Stimulated activated CD8-positive, alpha-beta memory T cell treated with anti-CD3 and anti-CD28 coated beads, Interleukin-7, amount 100 ng/mL, for 48 hours (primary cell): ENCODE measurements at regions not wholly inside any gene's neighbourhood (a gene's known extent, or its start where the extent isn't known, plus 50 kb on each side); places are given as distances from the start of the nearest gene placed in this dataset.
"Not testable (repeated sequence)": the region's sequence is repeated elsewhere in the genome, so short reads cannot be mapped to it uniquely, and the experiment has no call there.

Experiments
- DNase-seq, 2 donors: peaks; one replicate each; pipeline ENCODE4 v3.0.0-alpha.2; 2020; ENCODE audit warnings: low read depth in 1 of 2; ENCODE audit errors: extremely low read depth in 1 of 2

DNA sequence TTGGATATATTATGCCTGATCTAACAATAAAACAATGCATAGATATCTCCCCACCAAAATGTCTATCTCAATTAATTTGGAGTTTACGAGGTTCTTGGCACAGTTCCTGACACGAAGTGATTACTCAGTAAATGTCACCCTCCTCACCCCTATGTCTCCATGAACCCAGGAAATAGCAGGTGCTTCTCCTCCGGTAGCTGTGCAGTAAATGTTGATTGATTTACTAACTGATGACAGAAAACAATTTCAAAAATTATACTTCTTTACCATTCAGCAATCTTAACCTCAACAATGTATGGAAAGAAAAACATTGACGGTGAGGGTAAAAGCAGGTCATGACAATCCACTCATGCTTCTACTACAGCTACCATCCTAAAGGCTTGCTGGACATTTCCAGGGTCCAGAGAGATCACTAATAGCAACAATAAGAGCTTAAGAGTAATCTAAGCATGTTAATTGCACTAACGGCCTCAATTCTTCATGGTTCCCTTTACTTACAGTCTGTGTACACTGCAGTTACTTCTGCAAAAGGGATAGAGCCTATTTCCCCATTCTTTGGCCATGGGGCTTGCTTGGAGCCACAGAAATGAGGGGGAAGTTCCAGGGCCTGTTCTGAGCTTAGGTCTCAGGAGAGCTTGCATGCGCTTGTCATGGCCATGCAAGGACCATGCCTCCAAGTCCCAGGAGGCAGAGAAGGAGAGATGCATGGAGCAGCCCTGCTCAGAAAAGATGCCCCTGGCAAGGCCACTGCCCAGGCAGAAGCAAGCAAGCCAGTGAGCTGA is 222.6 kb downstream of the ATP6V0E2 start:
- DNase-seq = not testable (repeated sequence)

DNA sequence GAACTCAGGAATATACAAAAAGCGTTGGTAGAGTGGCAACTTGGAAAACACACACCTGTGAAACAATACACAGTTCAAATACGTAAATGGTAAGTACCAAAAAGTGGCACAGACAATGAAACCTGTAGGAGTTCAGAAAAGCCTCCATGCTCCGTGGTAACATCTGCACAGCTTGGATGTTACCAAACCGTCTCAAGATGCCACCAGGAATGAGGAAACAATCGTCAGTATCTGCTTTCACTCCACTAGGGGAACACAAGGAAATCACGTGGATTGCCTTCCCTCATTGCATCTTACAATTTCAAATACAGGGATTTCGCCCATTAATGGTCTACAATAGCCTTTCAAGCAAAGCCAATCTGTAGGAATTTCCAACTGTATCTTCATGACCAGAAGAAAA is 224.6 kb upstream of the LRRC61 start:
- not testable (repeated sequence) for DNase-seq

DNA sequence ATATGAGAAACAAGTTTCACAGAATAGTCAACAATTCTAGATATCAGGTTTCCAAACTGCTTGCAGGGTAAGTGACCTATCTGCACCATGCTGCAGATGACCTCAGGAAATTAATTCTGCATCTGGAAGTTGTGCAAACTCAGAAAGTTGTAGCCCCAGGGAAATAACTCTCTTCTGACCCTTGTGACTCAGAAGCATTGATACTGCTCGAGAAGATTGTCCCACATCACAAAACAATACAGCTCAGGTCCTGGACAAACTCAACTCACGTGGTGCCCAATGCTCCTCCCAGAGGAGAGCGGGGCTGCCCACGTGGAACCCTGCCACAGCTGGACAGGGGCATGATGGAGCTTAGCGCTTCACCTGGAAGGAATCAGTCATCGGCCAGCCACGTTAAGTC is 221.9 kb upstream of the LRRC61 start:
- not testable (repeated sequence) for DNase-seq

DNA sequence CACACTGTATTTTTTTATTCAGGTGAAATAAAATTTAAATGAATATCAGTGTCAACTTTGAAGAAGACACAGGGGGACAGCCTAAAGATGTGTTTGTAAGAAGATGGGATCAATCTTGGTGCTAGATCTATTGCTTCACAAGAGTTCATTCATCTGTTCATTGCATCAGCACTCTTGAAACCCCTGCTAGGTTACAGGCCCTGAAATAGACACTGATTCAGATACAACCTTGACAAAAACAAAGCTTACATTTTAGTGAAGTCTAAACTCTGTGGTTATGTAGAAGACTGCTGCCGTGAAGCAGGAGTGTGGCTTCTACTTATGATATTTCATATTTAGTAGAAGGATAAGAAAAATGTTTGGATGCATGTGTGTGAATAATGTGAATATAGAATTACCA is 215.9 kb upstream of the LRRC61 start:
- DNase-seq = not testable (repeated sequence)

DNA sequence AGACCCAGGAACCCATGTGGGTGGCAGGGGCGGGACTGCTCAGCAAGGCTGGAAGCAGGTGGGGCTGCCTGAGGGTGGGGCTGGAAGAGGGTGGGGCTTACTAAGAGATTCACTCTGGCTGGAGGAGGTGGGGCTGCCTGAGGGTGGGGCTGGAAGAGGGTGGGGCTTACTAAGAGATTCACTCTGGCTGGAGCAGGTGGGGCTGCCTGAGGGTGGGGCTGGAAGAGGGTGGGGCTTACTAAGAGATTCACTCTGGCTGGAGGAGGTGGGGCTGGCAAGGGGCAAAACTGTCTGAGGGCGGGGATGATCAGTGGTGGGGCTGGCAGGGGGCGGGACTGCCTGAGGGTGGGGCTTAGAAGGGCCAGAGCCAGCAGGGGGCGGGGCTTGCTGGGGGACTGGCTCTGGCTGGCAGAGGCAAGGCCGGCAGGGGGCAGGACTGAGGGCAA is 212.8 kb upstream of the LRRC61 start:
- DNase-seq = peak in 1 of 2 donors; percentile 52

DNA sequence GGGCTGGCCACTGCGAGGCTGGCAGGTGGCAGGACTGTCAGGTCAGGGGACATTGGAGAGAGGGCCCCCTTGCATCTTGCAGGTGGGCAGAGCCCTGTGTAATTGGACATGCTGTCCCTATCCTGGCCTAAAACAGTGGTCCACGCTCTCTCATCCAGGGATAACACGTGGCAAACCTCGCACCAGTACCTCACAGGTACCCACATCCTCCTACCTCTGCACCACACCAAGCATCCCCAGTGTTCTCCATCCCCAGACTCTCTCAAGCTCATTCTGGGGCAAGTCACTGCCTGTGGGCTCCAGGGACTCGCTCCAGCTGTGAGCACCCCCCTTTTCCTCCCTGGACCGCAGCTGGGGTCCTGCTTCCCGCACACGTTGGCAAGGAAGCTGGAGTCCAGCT is 212.3 kb upstream of the LRRC61 start:
- not testable (repeated sequence) for DNase-seq

DNA sequence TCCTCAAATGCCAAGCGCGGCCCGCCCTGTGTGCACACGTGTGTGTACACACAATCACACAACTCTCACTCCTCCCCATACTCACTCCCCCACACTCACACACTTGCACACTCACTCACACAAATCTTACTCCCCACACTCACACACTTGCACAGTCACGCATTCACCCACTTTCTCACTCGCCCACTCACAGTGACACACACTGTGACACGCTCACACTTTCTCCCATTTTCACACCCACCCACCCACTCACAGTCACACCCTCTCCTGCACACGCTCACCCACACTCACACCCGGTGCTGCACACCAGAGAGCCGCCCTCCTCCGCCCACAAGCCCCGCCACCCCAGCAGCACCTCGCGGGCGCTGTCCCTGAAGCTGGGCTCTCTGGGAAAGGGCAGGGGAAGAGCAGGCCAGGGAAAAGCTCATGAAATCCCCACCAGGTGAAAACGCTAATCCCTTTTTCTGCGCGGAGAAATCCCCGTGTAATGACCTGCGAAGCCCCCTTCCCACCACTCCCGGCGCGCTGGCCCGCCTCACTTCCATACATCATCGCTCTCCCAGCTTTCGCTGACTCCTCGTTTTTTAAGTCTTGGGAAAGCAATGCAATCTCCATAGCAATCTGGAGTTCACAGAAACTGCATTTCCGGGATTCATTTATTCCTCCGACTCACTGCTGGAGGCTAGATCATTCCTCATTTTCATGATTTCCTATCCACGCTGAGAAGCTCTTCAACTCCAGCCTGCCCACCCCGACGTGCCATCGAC is 211.6 kb upstream of the LRRC61 start:
- not testable (repeated sequence) for DNase-seq

DNA sequence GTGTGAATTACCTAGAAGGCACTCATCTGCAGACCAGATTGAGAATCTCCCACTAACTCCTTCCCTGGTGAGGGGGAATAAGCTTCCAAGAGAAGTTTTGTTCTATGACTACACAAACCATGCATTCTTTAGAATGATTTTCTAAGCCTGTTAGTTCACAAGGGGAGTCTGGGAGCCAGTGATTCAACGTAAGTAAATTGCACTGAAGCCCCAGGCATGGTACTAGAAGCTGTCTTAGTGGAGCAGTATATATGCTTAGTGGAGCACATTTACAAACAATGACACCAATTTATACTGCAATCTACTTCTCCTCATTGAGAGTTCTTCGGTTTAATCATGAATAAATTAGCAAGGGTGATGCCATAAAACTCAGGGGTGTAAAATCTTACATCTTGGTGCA is 209.9 kb upstream of the LRRC61 start:
- not testable (repeated sequence) for DNase-seq

DNA sequence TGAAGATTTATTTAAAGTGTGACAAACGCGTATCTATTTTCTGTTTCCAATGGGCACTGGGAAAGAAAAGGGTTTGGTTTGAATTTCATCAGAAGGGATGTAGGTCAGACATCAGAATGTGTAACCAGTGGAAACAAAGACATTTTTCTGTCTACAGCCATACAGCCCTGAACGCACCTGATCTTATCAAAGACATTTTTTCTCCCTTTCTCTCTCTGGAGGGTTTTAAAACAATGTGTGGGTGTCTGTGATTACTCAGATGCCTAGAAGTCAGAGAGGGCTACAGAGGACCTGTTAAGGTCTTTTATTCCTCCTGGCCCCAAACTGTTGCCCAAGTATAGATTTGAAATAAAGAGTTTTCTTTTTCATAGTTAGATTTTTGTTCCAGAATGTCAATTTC is 208.6 kb upstream of the LRRC61 start:
- not testable (repeated sequence) for DNase-seq

DNA sequence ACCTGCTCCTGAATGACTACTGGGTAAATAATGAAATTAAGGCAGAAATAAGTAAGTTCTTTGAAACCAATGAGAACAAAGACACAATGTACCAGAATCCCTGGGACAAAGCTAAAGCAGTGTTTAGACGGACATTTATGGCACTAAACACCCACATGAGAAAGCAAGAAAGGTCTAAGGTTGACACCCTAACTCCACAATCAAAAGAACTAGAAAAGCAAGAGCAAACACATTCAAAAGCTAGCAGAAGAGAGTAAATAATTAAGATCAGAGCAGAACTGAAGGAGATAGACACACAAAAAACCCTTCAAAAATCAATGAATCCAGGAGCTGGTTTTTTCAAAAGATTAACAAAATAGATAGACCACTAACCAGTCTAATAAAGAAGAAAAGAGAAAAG is 203.2 kb upstream of the LRRC61 start:
- DNase-seq = not testable (repeated sequence)

DNA sequence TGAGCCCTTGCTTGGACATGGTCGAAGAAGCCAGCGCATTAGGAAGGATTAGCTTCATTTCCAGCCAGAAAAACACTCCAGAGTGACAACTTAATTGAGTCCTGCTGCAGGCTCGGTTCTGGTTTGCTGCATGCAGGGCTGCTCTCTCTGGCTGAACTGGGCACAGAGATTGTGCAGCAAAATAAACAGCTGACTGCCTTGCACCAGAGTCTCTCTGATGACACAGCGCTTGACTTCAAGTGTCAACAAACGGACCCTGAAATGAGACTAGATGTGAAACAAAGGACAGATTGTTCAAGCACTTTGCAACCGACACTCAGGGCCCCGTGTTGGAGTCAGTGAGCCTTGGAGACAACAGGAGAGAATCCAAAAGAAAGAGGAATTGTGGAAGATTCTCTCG is 197.3 kb upstream of the LRRC61 start:
- DNase-seq = not testable (repeated sequence)

DNA sequence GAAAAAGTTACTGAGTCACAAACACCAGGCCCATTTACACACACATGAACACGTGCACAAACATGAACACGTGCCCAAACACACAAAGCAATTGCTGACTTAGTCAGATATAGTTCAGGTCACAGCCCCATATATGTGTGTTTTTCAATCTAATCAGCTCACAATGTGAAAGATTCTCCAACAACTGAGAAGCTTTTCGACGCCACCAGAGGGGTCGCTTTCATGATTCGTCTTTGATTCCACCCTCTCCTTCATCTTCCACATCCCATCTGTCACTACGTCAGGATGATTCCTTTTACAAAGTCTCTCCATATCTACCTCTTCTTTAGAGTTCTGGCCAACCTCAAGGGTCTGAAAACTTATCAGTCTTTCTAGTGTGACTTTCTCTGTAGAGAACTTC is 188.7 kb upstream of the LRRC61 start:
- not testable (repeated sequence) for DNase-seq

DNA sequence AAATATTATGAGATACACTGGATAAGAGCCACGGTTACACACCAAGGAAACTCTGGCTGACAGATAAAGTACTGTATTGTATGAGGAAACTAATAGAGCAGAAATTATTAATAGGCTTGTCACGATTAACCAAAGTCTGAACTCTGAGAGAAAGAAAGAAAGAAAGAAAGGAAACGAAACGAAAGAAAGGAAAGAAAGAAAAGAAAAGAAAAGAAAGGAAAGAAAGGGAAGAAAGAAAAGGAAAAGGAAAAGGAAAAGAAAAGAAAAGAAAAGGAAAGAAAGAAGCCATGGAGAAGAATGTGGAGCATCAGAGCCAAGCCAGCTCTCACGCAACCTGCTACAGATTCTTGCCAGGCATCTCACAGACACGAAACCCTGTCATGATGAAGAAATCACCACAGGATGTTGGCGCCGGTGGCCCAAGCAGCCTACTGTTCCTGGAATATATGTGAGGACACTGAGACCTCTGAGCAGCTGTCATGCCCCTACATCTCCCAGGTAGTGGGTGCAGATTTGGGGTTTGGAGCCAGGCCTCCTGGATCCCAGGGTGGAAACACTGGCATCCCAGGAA is 187.4 kb upstream of the LRRC61 start:
- not testable (repeated sequence) for DNase-seq

DNA sequence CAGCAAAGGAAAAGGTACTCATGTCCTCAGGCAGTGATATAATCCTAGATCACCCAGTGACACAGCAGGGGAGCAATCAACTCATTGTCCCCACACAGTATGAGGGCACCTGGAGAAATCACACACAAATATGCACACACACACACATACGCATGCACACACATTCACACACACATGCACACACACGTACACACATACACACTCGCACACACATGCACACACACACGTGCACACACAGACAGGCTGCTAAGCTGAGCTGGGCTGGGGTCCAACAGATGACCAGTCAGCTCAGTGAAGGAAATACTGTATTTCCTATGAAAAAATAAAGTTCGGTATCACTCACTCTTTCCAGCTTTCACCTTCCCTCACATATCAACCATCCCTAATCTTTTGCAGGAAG is 183.3 kb upstream of the LRRC61 start:
- DNase-seq = not testable (repeated sequence)

DNA sequence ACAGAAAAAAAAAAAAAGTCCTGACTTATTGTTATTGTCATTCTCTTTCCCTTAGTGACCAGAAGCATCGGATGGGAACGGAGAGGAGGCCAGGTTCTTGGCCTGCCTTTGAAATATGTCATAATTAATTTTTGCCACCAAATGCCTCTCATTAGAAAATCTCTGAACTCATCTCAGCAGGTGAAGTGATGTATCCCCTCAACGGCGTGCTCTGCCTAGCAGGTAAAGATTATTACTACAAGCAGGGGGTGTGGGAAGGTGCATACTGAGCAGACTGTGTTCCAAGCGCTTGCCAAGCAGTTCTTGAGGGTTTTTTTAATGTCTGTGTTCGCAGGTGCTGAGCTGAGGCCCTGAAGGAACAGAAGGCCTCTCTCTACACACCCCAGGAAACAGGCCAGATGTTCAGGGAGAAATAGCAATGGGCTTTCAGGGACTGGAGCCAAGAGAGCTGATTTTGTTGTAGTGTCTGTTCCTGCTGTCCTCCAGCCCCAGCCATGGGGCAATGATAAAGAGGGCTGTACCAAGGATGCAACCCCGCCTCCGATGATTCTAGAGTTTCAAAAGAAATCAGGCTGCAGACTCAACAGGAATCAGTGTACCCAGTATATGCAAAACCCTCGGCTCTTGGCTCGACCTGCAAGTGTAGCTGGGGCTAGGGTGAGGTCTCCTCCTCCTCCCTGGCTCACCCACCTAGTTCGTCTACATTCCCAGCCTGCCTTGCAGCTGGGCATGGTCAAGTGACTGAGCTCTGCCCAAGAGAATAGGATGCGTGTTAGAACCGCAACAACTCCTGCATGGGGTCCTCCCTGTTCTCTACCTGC is 181.4 kb upstream of the LRRC61 start:
- DNase-seq = not testable (repeated sequence)

DNA sequence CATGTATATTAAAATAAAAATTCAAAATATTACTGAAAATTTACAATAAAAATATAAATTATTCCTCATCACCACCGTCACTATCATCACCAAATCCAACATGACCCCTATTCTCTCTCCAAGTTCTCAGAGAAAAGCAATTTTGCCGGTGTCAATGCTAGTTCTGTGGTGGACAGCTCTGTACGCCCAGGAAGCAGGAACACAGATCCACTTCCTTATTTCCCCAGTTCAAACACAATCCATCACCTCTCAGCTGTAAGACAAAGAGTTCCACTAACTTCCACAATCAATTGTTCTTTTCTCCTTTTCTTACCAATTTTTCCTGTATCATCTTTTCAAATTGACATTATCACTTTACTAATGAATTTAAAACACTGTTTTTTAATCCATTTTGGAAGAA is 177.0 kb upstream of the LRRC61 start:
- not testable (repeated sequence) for DNase-seq

DNA sequence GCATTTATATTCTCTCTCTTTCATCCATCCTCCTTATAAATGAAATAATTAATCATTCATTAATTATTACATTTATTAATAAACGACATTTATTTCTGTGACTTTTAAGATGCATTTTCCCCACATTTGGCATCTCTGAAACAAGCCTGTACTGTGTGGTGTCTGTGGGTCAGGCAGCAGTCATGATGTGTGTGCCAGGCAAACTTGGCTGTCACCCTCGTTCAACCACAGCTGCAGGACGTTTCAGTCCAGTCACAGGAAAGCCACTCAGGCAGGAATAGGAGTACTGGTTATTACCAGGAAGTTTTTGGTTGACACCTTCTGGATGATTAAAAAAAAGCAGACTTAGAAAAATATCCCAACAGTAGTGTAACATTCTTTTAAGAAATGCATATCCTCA is 175.6 kb upstream of the LRRC61 start:
- DNase-seq = not testable (repeated sequence)

DNA sequence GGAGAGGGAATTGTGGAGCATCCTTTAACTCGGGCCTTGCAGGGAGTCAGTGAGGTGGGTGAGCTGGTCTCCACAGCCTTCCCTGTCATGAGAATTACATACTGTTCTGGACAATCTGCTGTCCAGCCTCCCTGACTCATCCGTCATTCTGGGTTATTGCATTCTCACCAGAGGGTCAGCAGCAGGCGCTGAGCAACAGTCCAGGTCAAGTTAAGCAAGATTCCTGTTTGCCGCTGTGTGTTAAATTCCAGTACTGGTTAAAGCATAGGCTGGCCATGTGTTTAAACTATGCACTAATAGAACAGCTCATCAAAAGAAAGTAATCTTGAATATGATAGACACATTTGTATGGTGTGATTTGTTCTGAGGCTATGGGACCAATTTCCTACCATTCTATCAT is 167.1 kb upstream of the LRRC61 start:
- DNase-seq = not testable (repeated sequence)

DNA sequence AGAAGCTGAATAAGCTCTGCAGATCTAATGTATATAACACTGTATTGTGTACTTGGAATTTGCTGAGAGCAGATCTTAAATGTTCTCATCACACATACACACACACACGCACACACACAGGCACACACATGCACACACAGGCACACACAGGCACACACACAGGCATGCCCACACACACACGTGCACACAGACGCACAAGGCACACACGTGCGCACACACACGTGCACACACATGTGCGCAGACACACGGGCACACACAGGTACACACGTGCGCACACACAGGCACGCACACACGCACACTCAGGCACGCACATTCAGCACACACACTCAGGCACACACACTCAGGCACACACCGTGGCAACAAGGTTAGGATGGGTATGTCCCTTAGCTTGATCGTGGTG is 164.5 kb upstream of the LRRC61 start:
- DNase-seq = not testable (repeated sequence)

DNA sequence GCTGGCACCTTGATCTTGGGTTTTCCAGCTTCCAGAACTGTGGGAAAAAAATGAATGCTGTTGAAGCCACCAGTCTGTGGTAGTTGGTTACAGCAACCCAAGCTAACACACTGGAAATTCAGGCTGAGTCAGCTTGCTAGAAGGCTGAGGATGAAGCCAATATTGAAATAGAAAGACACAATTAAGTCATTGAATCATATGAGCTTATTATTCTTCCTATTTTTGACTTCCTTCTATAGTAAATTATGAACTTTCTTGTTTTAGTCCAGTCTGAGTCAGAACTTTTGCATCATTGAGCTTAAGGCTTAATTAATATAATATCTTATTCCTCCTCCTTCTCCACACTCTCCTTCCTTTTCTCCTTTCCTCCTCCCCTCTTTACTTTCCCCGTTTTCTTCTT is 153.6 kb upstream of the LRRC61 start:
- DNase-seq = not testable (repeated sequence)
